Hypothalamus (tissue), 51 donors: ENCODE measurements at regions not wholly inside any gene's neighbourhood (a gene's known extent, or its start where the extent isn't known, plus 50 kb on each side); places are given as distances from the start of the nearest gene placed in this dataset.
A peak's percentile ranks its signal among the peaks of the same experiment; 100 is the strongest.

Experiments used
- DNase-seq, 51 donors: peaks; one replicate each; lab custom pipeline; 2025; lab: John Stamatoyannopoulos, UW

GRCh38 chr15:101551696-101552591 is 62.4 kb upstream of the PCSK6 start:
- no peak for DNase-seq

DNA sequence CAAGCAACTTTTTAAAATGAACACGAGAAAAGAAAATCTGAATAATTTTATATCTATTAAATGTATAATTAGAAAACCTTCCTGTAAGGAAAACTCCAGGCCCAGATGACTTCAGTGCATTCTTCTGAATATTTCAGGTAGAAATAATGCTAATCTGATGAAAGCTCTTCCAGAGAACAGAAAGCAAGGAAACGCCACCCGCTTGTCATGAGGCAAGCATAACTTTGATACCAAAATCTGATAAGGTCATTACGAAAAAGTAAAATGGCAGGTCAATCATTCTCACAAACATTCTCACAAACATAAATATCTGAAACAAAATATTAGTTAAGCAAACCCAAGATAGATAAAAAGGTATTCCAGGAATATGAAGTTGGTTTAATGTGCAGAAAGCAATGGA is 60.6 kb upstream of the PCSK6 start:
- no peak for DNase-seq

DNA sequence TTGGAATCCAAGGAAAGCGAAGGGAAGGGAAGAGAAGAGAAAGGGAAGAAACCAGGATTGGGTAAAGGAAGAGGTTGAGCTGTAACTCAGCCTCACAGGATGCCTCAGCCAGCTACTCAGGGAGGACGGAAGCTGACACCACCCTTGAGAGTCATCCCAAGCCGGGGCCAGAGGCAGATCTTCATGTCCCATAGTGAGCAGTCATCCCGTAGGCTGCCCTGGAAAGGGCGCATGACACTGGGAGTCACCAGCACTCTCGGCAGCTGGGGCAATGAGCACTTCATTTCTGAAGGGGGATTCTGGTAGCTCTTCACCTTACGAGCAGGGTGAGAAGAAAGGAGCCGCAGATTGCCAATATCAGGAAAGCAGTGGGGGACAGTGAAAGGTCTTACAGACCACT is 60.1 kb upstream of the PCSK6 start:
- no peak for DNase-seq

DNA sequence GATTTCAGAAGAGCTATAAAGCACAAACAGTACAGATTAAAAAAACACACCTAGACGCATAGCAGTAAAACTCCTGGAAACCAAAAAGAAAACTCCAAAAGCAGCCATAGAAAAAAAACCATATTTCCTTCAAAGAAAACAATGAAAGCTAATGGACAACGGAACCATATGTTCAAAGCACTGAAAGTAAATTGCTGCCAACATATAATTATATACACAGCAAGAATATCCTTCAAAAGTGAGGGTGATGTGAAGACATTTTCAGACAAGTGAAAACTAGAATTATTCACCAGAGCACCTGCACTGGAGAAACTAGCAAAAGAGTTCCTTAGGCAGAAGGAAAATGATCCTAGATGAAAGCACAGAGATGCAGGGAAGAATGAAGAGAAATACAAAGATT is 58.2 kb upstream of the PCSK6 start:
- no peak for DNase-seq

- DNase-seq: no peak
These were observed 56.3 kb upstream of the PCSK6 start for GRCh38 chr15:101545548-101546505.

DNA sequence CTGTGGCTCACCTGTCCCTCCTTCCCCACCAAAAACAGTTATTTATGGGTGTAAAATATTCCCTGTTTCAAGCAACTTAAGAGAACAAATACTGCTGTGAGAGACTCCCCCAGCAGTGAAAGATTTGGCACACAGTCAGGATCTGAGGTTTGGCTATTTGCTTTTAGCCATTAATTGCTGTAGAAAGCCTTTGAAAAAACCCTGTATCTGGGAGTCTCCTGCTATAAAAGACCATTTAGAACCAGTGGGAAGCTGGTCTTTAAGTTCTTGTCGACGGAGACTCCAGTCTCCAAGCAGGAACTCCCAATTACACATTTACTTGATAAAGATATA is 55.1 kb upstream of the PCSK6 start:
- no peak for DNase-seq

GRCh38 chr15:101543926-101544612 is 54.6 kb upstream of the PCSK6 start:
- DNase-seq: no peak

DNA sequence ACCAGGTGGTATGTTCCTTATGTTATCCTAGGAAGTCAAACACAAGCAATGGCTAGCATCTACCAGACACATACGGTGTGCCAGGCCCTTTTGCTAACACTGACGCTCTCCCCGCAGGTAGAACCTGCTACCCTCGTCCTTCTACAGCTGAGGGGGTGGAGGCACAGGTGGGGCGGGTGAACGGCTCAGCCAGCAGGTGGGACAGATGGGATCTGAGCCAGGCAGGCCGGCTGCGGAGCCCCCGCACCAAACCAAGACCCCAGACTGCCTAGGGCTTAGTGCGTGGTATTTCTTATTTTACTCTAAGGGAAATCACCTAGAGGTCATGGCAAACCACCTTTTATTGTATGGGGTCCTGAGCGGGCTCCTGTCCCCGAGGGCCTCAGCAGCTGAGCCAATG is 53.9 kb upstream of the PCSK6 start:
- no peak for DNase-seq

DNA sequence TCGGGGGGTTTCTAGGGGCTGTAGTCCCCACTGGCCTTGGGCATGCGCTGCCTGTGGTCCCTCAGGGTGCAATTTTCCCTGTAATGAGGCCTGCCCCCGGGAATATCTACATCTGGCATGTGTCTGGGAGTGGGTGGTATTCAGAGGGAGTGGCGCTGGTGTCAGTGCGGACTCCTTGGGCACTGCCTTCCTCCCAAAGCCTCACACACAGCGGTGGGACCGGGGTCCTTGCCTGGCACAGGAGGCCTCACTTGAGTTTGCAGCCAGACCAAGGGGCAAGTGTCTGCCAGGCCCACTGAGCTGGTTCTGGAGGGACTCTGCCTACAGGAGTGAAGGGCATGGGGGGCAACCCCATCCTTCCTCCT is 53.5 kb upstream of the PCSK6 start:
- no peak for DNase-seq

DNA sequence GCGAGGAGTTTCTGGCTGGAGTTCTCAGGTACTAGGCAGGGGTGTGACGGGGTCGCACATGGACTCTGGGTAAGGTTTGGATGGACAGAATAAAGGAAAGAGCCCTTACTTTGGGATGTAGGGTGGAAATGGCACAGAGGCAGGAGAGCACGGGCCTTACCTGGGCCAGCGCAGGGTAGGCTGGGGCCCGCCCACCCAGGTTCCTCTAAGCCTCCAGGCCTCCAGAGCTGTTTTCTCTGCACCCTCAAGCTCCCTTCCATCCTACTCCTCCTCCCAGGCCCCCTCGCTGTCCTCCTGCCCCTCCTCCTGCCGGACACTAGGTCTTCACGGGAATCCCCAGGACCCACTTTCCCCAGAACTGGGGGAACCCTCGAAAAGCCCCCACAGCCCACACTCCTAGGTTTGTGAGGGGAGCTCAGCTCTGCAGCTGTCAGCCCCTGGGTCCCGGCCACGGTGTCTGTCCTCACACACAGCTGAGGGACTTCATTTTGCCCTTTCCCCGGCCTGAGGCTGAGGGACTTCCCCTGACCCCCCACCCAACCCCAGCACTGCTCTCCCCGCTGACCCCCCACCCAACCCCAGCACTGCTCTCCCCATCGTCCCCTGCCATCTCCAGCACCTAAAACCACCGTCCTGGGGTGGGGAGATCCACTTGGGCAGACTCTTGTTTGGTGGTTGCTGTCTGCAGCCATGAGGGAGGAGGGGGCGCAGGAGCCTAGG is 53.0 kb upstream of the PCSK6 start:
- DNase-seq: peak in 2 of 51 donors; percentile 15 to 18

DNA sequence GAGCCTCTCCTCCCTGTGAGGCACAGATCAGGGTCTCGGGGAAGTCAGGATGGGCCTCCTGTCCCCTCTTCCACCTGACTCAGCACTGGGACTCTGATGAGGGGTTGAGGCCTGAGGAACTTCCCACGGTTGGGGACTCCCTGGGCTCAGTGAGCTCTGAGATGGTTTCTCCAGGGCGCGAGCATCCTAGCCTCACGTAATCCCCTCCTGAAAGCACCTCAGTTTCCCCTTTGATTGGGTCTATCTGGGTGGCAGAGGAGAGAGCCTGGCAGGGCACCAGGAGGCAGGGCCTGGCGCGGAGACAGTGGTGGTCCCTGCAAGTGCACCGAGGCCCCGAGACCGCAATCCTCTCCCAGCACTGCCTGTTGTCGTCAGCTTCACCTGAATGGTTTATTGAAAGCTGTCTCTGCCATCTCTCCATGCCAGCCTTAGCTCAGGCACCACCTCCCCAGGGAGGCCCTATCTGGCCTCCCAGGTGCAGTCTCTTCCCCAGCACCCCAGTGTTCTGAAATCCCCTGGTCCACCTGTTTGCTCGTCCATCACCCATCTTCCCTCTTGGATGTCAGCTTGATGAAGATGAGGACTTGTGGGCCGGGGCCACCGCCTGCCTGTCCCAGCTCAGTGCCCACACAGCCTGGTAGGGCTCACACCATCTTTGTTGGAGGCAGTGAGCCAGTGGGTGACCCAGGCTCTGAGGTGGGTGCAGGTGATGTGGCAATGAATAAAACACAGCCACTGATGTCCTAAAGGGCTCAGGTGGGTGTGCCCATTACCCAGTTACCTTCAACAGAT is 52.2 kb upstream of the PCSK6 start:
- DNase-seq: no peak

DNA sequence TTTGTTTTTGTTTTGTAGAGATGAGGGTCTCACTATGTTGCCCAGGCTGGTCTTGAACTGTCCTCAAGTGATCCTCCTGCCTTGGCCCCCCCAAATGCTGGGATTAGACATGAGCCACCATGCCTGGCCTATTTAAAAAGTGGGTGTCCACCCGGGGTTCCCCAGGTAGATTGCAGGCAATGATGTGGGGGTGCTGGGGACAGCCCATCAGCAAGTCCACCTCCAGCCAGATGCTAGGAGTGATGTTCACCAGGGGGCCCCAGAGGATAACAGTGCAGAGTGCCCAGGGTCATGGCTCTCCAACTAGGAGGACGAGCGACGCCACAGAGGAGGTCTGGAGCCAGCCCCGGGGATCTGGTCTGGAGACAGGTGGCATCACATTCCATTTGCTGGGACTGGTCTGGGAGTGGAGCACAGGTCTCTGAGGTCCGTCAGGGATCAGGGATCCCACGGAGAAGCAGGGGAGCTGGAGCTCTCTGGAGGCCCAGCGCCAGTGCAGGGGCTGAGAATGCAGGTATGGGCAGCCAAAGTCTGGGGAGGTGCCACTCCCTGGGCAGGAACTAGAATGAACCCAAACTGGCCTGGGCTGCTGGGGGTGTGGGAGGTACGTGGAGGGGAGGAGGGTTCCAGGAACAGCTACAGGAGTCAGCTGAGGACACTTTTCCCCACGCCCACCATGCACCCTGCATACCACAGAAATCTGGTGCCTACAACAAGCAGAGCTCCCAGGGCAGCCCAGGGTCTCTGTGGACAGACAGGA is 51.2 kb upstream of the PCSK6 start:
- DNase-seq: no peak

DNA sequence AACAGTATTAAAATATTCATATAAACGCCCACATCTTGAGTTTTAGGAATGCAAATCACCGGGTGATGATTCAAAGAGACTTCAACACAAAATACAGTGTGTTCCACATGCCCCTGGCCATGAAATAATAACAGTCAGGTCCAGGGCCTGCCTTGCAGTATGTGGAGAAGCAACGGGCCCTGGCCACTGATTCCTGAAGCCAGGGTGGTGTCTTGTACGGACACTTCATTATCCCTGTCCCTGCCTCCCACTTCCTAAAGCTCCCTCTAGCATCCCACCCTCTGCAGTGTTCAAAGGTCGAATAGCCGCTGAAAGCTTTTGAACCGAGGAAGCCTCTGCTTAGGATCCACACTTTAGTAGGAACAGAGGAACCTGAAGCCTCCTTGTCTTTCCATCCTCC is 50.4 kb upstream of the PCSK6 start:
- DNase-seq: no peak

GRCh38 chr15:101539492-101539891 is 50.0 kb upstream of the PCSK6 start:
- no peak for DNase-seq
